ENCODE measurements at regions not wholly inside any gene's neighbourhood (a gene's known extent, or its start where the extent isn't known, plus 50 kb on each side); places are given as distances from the start of the nearest gene placed in this dataset.

- TF ChIP-seq, protein P1, sequence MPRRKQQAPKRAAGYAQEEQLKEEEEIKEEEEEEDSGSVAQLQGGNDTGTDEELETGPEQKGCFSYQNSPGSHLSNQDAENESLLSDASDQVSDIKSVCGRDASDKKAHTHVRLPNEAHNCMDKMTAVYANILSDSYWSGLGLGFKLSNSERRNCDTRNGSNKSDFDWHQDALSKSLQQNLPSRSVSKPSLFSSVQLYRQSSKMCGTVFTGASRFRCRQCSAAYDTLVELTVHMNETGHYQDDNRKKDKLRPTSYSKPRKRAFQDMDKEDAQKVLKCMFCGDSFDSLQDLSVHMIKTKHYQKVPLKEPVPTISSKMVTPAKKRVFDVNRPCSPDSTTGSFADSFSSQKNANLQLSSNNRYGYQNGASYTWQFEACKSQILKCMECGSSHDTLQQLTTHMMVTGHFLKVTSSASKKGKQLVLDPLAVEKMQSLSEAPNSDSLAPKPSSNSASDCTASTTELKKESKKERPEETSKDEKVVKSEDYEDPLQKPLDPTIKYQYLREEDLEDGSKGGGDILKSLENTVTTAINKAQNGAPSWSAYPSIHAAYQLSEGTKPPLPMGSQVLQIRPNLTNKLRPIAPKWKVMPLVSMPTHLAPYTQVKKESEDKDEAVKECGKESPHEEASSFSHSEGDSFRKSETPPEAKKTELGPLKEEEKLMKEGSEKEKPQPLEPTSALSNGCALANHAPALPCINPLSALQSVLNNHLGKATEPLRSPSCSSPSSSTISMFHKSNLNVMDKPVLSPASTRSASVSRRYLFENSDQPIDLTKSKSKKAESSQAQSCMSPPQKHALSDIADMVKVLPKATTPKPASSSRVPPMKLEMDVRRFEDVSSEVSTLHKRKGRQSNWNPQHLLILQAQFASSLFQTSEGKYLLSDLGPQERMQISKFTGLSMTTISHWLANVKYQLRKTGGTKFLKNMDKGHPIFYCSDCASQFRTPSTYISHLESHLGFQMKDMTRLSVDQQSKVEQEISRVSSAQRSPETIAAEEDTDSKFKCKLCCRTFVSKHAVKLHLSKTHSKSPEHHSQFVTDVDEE (CRISPR knock-in tag; IDR thresholded peaks at IDR 0.05): no peak
- TF ChIP-seq ZFP30 (CRISPR knock-in tag; IDR thresholded peaks at IDR 0.05) (no peak), POU6F1 (CRISPR knock-in tag; IDR thresholded peaks at IDR 0.05; ENCODE audit: borderline replicate concordance, low read depth) (no peak), BACH2 (CRISPR knock-in tag; IDR thresholded peaks at IDR 0.05; ENCODE audit: borderline replicate concordance) (no peak)
Observed at GRCh38 chr6:134452906-134453305, 135.0 kb upstream of the SGK1 start (continued).

DNA sequence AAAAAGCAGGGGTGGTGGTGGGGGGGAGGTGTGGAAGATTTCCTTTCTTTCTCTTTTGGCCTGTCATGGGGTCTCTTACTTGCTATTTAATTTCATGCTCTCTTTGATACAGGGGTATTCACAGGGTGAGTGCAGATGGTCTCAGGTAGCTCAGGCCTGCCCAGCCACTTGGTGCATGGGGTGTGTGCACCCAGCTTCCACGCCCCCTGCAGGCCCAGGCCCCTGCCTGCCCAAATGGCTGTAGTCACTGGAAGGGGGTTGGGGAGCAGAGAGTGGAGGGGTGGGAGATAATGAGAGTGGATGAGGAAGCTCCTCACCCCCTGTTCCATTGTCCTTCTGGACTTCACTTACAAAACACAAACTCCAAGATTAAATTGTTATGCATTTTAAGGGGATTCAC is 133.6 kb upstream of the SGK1 start:
- ATAC-seq: no peak
- TF ChIP-seq RARB (CRISPR knock-in tag; IDR thresholded peaks at IDR 0.05): no peak
- no peak for TF ChIP-seq OSR1 (CRISPR knock-in tag; IDR thresholded peaks at IDR 0.05)
- no peak for TF ChIP-seq BACH2 (CRISPR knock-in tag; IDR thresholded peaks at IDR 0.05; ENCODE audit: borderline replicate concordance)
- TF ChIP-seq ESRRG (CRISPR knock-in tag; IDR thresholded peaks at IDR 0.05): no peak

- no peak for TF ChIP-seq CSRNP3 (CRISPR knock-in tag; IDR thresholded peaks at IDR 0.05)
- TF ChIP-seq TCF4 (CRISPR knock-in tag; IDR thresholded peaks at IDR 0.05; ENCODE audit: borderline replicate concordance): no peak
- TF ChIP-seq POU6F1 (CRISPR knock-in tag; IDR thresholded peaks at IDR 0.05; ENCODE audit: borderline replicate concordance, low read depth): no peak
- TF ChIP-seq CSDC2 (CRISPR knock-in tag; IDR thresholded peaks at IDR 0.05): no peak
- no peak for TF ChIP-seq PATZ1 (CRISPR knock-in tag; IDR thresholded peaks at IDR 0.05; ENCODE audit: borderline replicate concordance)
- TF ChIP-seq CREB5 (CRISPR knock-in tag; IDR thresholded peaks at IDR 0.05; ENCODE audit: low read depth): no peak
- no peak for TF ChIP-seq ISL1 (CRISPR knock-in tag; IDR thresholded peaks at IDR 0.05)
- TF ChIP-seq ZC3H10 (CRISPR knock-in tag; IDR thresholded peaks at IDR 0.05): no peak
- TF ChIP-seq ARNTL (CRISPR knock-in tag; IDR thresholded peaks at IDR 0.05; ENCODE audit: borderline replicate concordance, low read depth): no peak
- TF ChIP-seq ZNF70 (CRISPR knock-in tag; IDR thresholded peaks at IDR 0.05): no peak
- TF ChIP-seq OSR1 (CRISPR knock-in tag; IDR thresholded peaks at IDR 0.05): no peak
- no peak for TF ChIP-seq ESRRG (CRISPR knock-in tag; IDR thresholded peaks at IDR 0.05)
- no peak for TF ChIP-seq ZFP30 (CRISPR knock-in tag; IDR thresholded peaks at IDR 0.05)
- no peak for TF ChIP-seq RARB (CRISPR knock-in tag; IDR thresholded peaks at IDR 0.05)
- no peak for TF ChIP-seq PPARA (CRISPR knock-in tag; IDR thresholded peaks at IDR 0.05; ENCODE audit: borderline replicate concordance)
- TF ChIP-seq BACH2 (CRISPR knock-in tag; IDR thresholded peaks at IDR 0.05; ENCODE audit: borderline replicate concordance): no peak
- TF ChIP-seq ZFP3 (CRISPR knock-in tag; IDR thresholded peaks at IDR 0.05): no peak
- TF ChIP-seq ZNF565 (CRISPR knock-in tag; conservative IDR thresholded peaks at IDR 0.05; ENCODE audit: low read depth): no peak
- no peak for TF ChIP-seq SNAI2 (CRISPR knock-in tag; IDR thresholded peaks at IDR 0.05)
- no peak for TF ChIP-seq GLIS3 (CRISPR knock-in tag; IDR thresholded peaks at IDR 0.05)
- ATAC-seq: no peak
Observed at GRCh38 chr6:134449781-134450180, 131.9 kb upstream of the SGK1 start.

All from SK-N-SH treated with all-trans-retinoic acid at 6 μM for 48 hours (cell line).